MCF 10A (cell line): ENCODE measurements at regions not wholly inside any gene's neighbourhood (a gene's known extent, or its start where the extent isn't known, plus 50 kb on each side); places are given as distances from the start of the nearest gene placed in this dataset.

Experiments
- BruUV-seq: library from RNA; stranded (reverse); fragments of 400-500 nt; replicated peaks from 2 replicates; lab custom pipeline; 2021; lab: Mats Ljungman, UMichigan
- CTCF ChIA-PET: fragments of 300-600 bp; sonication (Branson Sonifier 250); formaldehyde crosslinking; extraction: SDS; loops from one replicate; lab custom pipeline; 2021; ENCODE audit warnings: antibody characterized with exemption, inconsistent platforms; lab: Yijun Ruan, JAX
- POLR2A ChIA-PET: fragments of 300-600, 350-650 bp; sonication (Branson Sonifier 250); formaldehyde crosslinking; extraction: SDS; loops from one replicate; lab custom pipeline; 2020; ENCODE audit warnings: antibody characterized with exemption, inconsistent platforms; lab: Yijun Ruan, JAX
- DNase-seq: peaks from one replicate; pipeline ENCODE4 v3.0.0-alpha.2; 2018; ENCODE audit not compliant: unreplicated experiment
- H3K27ac Mint-ChIP-seq: one replicate; pipeline ENCODE4 v1.8.0; 2022; ENCODE audit warnings: mild to moderate bottlenecking, low read depth, mixed read lengths; ENCODE audit not compliant: unreplicated experiment
- H3K27me3 Mint-ChIP-seq: one replicate; pipeline ENCODE4 v1.8.0; 2022; ENCODE audit warnings: mixed read lengths; ENCODE audit not compliant: insufficient read depth, unreplicated experiment
- H3K36me3 Mint-ChIP-seq: one replicate; pipeline ENCODE4 v1.8.0; 2022; ENCODE audit warnings: mild to moderate bottlenecking, moderate library complexity, mixed read lengths; ENCODE audit not compliant: insufficient read depth, unreplicated experiment
- H3K4me1 Mint-ChIP-seq: one replicate; pipeline ENCODE4 v1.8.0; 2022; ENCODE audit warnings: mixed read lengths; ENCODE audit not compliant: insufficient read depth, unreplicated experiment
- H3K4me3 Mint-ChIP-seq: one replicate; pipeline ENCODE4 v1.8.0; 2022; ENCODE audit warnings: mild to moderate bottlenecking, moderate library complexity, mixed read lengths; ENCODE audit not compliant: unreplicated experiment
- H3K9me3 Mint-ChIP-seq: one replicate; pipeline ENCODE4 v1.8.0; 2022; ENCODE audit warnings: mixed read lengths; ENCODE audit not compliant: unreplicated experiment
- intact Hi-C: fragments of 100-400 bp; cut with micrococcal nuclease; formaldehyde crosslinking; loops from 2 replicates; pipeline ENCODE4 v1.14.1; 2022
- TF ChIP-seq, protein P1 (sequence below): fragments of 200-600 bp; IDR thresholded peaks from one replicate; pipeline ENCODE4 v1.8.0; 2022; ENCODE audit warnings: antibody characterized with exemption, mild to moderate bottlenecking; ENCODE audit not compliant: unreplicated experiment

DNA sequence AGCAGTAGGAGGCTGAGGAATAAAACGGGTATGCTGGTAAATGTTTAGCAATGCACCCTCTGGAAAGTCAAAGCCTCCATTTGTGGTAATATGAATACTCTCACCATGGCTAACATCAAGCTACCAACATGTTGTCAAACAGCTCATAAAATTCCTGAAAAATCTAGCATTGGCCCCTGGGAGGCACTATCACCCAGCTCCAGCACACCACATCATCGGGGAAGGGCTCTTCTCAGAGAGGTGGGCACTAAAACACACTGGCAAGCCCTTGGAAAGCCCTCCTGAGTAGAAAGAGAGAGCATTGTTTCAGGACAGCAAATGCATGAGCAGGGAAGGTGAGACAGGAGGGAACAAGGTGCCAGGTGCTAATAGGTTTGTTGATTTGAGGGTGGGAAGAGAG, 53.9 kb upstream of the FLT1 start:
- ChIA-PET CTCF (interaction anchor here (0.9 kb wide), 1 partner anchor 85 kb away, joined by 3 read pairs; no protein-coding TSS in a partner anchor), POLR2A (no interaction called here)
- no peaks in the 10 kb centered on the region for H3K36me3 Mint-ChIP-seq
- H3K27me3 Mint-ChIP-seq, result no peaks in the 10 kb centered on the region
- H3K4me3 Mint-ChIP-seq, result no peak overlapping the region
- H3K9me3 Mint-ChIP-seq, result no peaks in the 10 kb centered on the region
- BruUV-seq, result no TSS peak
- H3K27ac Mint-ChIP-seq, result no peak overlapping the region
- intact Hi-C loops, result no loop called here
- H3K4me1 Mint-ChIP-seq, result no peaks in the 10 kb centered on the region
- DNase-seq, result no peak
- TF ChIP-seq, protein P1, sequence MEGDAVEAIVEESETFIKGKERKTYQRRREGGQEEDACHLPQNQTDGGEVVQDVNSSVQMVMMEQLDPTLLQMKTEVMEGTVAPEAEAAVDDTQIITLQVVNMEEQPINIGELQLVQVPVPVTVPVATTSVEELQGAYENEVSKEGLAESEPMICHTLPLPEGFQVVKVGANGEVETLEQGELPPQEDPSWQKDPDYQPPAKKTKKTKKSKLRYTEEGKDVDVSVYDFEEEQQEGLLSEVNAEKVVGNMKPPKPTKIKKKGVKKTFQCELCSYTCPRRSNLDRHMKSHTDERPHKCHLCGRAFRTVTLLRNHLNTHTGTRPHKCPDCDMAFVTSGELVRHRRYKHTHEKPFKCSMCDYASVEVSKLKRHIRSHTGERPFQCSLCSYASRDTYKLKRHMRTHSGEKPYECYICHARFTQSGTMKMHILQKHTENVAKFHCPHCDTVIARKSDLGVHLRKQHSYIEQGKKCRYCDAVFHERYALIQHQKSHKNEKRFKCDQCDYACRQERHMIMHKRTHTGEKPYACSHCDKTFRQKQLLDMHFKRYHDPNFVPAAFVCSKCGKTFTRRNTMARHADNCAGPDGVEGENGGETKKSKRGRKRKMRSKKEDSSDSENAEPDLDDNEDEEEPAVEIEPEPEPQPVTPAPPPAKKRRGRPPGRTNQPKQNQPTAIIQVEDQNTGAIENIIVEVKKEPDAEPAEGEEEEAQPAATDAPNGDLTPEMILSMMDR, result no peak

DNA sequence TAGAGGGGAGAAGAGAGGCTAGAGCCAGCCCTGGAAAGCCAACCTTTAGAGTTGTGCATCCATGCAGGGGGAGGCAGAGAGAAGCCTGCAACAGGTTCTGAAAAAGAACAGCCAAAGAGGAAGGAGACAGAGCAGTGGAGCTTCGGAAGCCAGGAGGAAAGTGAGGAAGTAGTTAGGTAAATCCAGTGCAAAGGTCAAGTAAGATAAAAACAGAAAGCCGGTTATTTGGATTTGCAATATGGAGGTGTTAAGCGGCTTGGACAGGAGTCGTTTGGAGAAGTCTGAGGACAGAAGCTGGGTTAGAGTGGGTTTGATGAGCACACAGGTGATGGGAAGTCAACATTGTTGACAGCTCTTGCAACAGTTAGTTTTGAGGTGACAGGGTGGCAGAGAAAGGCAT, 53.5 kb upstream of the FLT1 start:
- POLR2A ChIA-PET, result no interaction called here
- DNase-seq, result no peak
- Mint-ChIP-seq H3K4me1 (no peaks in the 10 kb centered on the region), H3K27ac (no peak overlapping the region), H3K4me3 (no peak overlapping the region), H3K36me3 (no peaks in the 10 kb centered on the region), H3K27me3 (no peaks in the 10 kb centered on the region), H3K9me3 (no peaks in the 10 kb centered on the region)
- intact Hi-C loops, result no loop called here
- TF ChIP-seq, protein P1, result no peak
- CTCF ChIA-PET, result interaction anchor here (0.9 kb wide), 1 partner anchor 85 kb away, joined by 3 read pairs; no protein-coding TSS in a partner anchor
- BruUV-seq, result no TSS peak

DNA sequence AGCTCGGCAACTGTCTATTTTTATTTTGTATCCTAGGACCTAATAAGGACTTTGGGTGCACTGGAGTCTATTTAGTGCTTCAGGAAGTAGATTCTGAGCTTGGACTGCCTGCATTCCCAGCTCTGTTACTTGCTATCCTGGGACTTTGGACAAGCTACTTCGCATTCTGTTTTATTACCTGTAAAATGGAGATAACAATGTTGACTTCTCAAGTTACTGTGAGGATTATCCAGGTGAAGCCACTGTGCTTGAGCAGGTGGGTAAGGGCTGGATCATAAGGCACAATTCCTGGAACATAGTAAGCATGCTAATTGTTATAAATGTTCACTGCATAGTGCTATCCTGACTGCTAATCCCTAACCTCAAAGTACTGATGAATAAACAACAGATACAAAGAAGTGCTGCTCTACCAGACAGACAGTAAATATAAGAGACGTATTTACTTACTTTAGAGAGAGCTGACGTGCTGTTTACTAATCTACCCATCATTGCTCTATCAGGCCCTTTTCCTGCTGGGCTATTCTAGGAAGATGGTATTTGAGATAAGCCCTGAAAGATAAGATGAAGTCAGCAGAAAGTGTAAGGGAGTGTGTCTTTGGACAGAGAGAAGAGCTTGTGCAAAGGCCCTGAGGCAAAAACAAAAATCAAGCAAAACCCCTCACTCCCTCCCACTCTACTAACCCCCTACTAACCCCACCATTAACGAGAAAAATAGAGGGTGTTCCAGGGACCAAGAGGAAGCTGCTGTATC, 50.8 kb upstream of the FLT1 start:
- BruUV-seq, result no TSS peak
- intact Hi-C loops, result no loop called here
- Mint-ChIP-seq H3K27me3 (no peaks in the 10 kb centered on the region), H3K4me3 (no peak overlapping the region), H3K4me1 (no peaks in the 10 kb centered on the region), H3K36me3 (no peaks in the 10 kb centered on the region), H3K27ac (no peak overlapping the region), H3K9me3 (no peaks in the 10 kb centered on the region)
- no peak for DNase-seq
- ChIA-PET CTCF (interaction anchor here (1.2 kb wide), 1 partner anchor 9 kb away, joined by 4 read pairs; no protein-coding TSS in a partner anchor), POLR2A (no interaction called here)
- TF ChIP-seq, protein P1, result no peak
